WI38 (cell line): ENCODE measurements at regions not wholly inside any gene's neighbourhood (a gene's known extent, or its start where the extent isn't known, plus 50 kb on each side); places are given as distances from the start of the nearest gene placed in this dataset.

Experiments
- H3K4me3 ChIP-seq: 2 replicates; pipeline ENCODE4 v1.5.1; 2011; ENCODE audit warnings: low read depth, mild to moderate bottlenecking, control low read depth, low read length
- CTCF ChIP-seq: IDR thresholded peaks from 2 replicates; pipeline ENCODE4 v1.5.1; 2012; ENCODE audit warnings: low read depth, mild to moderate bottlenecking, control low read depth, low read length

- TF ChIP-seq CTCF, result no peak
These were observed 382.5 kb downstream of the CYLC2 start for GRCh38 chr9:103377667-103378066.

GRCh38 chr9:103397868-103398600, 402.9 kb downstream of the CYLC2 start:
- TF ChIP-seq CTCF, result no peak

More at GRCh38 chr9:103377667-103378066, 382.5 kb downstream of the CYLC2 start:
- no peak overlapping the region for H3K4me3 ChIP-seq

GRCh38 chr9:103399535-103399934, 404.4 kb downstream of the CYLC2 start:
- TF ChIP-seq CTCF, result no peak
- no peak overlapping the region for H3K4me3 ChIP-seq

More at GRCh38 chr9:103397868-103398600, 402.9 kb downstream of the CYLC2 start:
- no peak overlapping the region for H3K4me3 ChIP-seq

- no peak for TF ChIP-seq CTCF
- H3K4me3 ChIP-seq, result no peak overlapping the region
These were observed 412.1 kb downstream of the CYLC2 start for GRCh38 chr9:103407260-103407659.

GRCh38 chr9:103410059-103410458, 414.9 kb downstream of the CYLC2 start:
- H3K4me3 ChIP-seq, result no peak overlapping the region
- no peak for TF ChIP-seq CTCF

GRCh38 chr9:103427696-103428095, 432.6 kb downstream of the CYLC2 start:
- H3K4me3 ChIP-seq, result no peak overlapping the region
- no peak for TF ChIP-seq CTCF

- H3K4me3 ChIP-seq, result no peak overlapping the region
- TF ChIP-seq CTCF, result no peak
These were observed 435.3 kb downstream of the CYLC2 start for GRCh38 chr9:103430469-103430868.
